Transverse colon (tissue), 4 donors: ENCODE measurements at regions not wholly inside any gene's neighbourhood (a gene's known extent, or its start where the extent isn't known, plus 50 kb on each side); places are given as distances from the start of the nearest gene placed in this dataset.

Experiments used
- CTCF ChIP-seq, 5 experiments: fragments of 200-600 bp in 3 of 5; fragments of 450-650 bp in 2 of 5; sonication (generic) in 3 of 5; IDR thresholded peaks; 1 replicate in 2 of 5; 2 replicates in 3 of 5; pipeline ENCODE4 v1.5.1; 2016 to 2017; ENCODE audit warnings: antibody characterized with exemption in 5 of 5, inconsistent platforms in 3 of 5, mild to moderate bottlenecking in 2 of 5, moderate library complexity in 1 of 5
- EP300 ChIP-seq: sonication (generic); formaldehyde crosslinking; IDR thresholded peaks from one replicate; pipeline ENCODE4 v1.6.1; 2017; ENCODE audit warnings: antibody characterized with exemption, low read depth
- POLR2A ChIP-seq: fragments of 450-650 bp; IDR thresholded peaks from one replicate; pipeline ENCODE4 v1.6.1; 2016; ENCODE audit warnings: antibody characterized with exemption, mild to moderate bottlenecking, moderate library complexity
- POLR2AphosphoS5 ChIP-seq, 3 donors: sonication (generic); formaldehyde crosslinking; IDR thresholded peaks; one replicate each; pipeline ENCODE4 v1.6.1; 2016; ENCODE audit warnings: antibody characterized with exemption in 3 of 3

DNA sequence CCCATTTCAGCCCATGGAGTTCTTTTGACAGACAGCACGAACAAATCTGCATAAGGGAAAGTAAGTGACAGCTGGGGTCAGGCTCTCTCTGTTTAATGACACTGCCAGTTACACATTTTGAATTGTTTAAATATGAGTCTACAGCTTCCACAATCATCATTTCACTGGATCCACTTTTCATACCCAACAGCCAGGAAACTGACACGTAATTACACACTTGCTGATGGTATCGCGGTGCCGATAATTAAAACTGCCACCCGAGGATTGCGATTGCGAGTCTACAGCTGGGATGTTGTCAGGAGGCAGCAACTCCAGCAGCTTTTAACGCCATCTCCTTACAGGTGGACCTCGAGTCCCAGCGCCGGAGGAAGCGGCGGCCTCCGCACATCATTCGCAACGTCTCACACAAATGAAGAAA lies 230.8 kb upstream of the MGMT start:
- no peak for TF ChIP-seq CTCF (IDR thresholded peaks at IDR 0.05)
- TF ChIP-seq POLR2A, result no peak
- no peak for TF ChIP-seq POLR2AphosphoS5 (IDR thresholded peaks at IDR 0.05)
- no peak for TF ChIP-seq EP300
